ENCODE measurements at regions not wholly inside any gene's neighbourhood (a gene's known extent, or its start where the extent isn't known, plus 50 kb on each side); places are given as distances from the start of the nearest gene placed in this dataset.
"Not testable (repeated sequence)": the region's sequence is repeated elsewhere in the genome, so short reads cannot be mapped to it uniquely, and the experiment has no call there.

- DNase-seq (ENCODE audit: low read depth, low spot score), result no peak
Measured at GRCh38 chr2:84052043-84052442, 407.0 kb downstream of the SUCLG1 start.

- DNase-seq (ENCODE audit: low read depth, low spot score), result no peak
Measured at GRCh38 chr2:84048964-84049363, 410.1 kb downstream of the SUCLG1 start.

- DNase-seq (ENCODE audit: low read depth, low spot score), result no peak
Measured at GRCh38 chr2:84041506-84041905, 417.6 kb downstream of the SUCLG1 start.

- DNase-seq (ENCODE audit: low read depth, low spot score), result no peak
Measured at GRCh38 chr2:84040281-84040680, 418.8 kb downstream of the SUCLG1 start.

GRCh38 chr2:84038866-84039265 lies 420.2 kb downstream of the SUCLG1 start:
- DNase-seq (ENCODE audit: low read depth, low spot score), result no peak

- DNase-seq (ENCODE audit: low read depth, low spot score), result no peak
Measured at GRCh38 chr2:84033347-84033974, 425.6 kb downstream of the SUCLG1 start.

- no peak for DNase-seq (ENCODE audit: low read depth, low spot score)
Measured at GRCh38 chr2:84031312-84032050, 427.6 kb downstream of the SUCLG1 start.

- no peak for DNase-seq (ENCODE audit: low read depth, low spot score)
Measured at GRCh38 chr2:84029903-84030575, 429.0 kb downstream of the SUCLG1 start.

GRCh38 chr2:84026818-84027217 lies 432.3 kb downstream of the SUCLG1 start:
- no peak for DNase-seq (ENCODE audit: low read depth, low spot score)

- DNase-seq (ENCODE audit: low read depth, low spot score), result no peak
Measured at GRCh38 chr2:84022810-84023431, 436.2 kb downstream of the SUCLG1 start.

- no peak for DNase-seq (ENCODE audit: low read depth, low spot score)
Measured at GRCh38 chr2:84017010-84017409, 442.1 kb downstream of the SUCLG1 start.

- no peak for DNase-seq (ENCODE audit: low read depth, low spot score)
Measured at GRCh38 chr2:84016183-84016582, 442.9 kb downstream of the SUCLG1 start.

GRCh38 chr2:83997889-83998288 lies 461.2 kb downstream of the SUCLG1 start:
- DNase-seq (ENCODE audit: low read depth, low spot score), result no peak

- DNase-seq (ENCODE audit: low read depth, low spot score), result no peak
Measured at GRCh38 chr2:83994633-83995179, 464.4 kb downstream of the SUCLG1 start.

- DNase-seq (ENCODE audit: low read depth, low spot score), result no peak
Measured at GRCh38 chr2:83993873-83994632, 465.0 kb downstream of the SUCLG1 start.

GRCh38 chr2:83991992-83992391 lies 467.1 kb downstream of the SUCLG1 start:
- DNase-seq (ENCODE audit: low read depth, low spot score), result no peak

- no peak for DNase-seq (ENCODE audit: low read depth, low spot score)
Measured at GRCh38 chr2:83990636-83991035, 468.4 kb downstream of the SUCLG1 start.

- DNase-seq (ENCODE audit: low read depth, low spot score), result not testable (repeated sequence)
Measured at GRCh38 chr2:83976628-83977027, 482.5 kb downstream of the SUCLG1 start.

- no peak for DNase-seq (ENCODE audit: low read depth, low spot score)
Measured at GRCh38 chr2:83972128-83972527, 487.0 kb downstream of the SUCLG1 start.

- no peak for DNase-seq (ENCODE audit: low read depth, low spot score)
Measured at GRCh38 chr2:83971547-83971946, 487.5 kb downstream of the SUCLG1 start.

GRCh38 chr2:83970217-83970929 lies 488.7 kb downstream of the SUCLG1 start:
- no peak for DNase-seq (ENCODE audit: low read depth, low spot score)

Data from activated CD4-positive, CD25-positive, alpha-beta regulatory T cell treated with anti-CD3 and anti-CD28 coated beads, Interleukin-2, amount 50 U/mL, for 16 hours (primary cell).